T47D (cell line): ENCODE measurements at regions not wholly inside any gene's neighbourhood (a gene's known extent, or its start where the extent isn't known, plus 50 kb on each side); places are given as distances from the start of the nearest gene placed in this dataset.

Experiments
- DNase-seq, 2 experiments: peaks; one replicate each; pipeline versions ENCODE4 v3.0.0 to v3.0.0-alpha.2; 2011 to 2012; ENCODE audit warnings: low read depth in 1 of 2, low spot score in 1 of 2
- JUND ChIP-seq: IDR thresholded peaks from 2 replicates; pipeline ENCODE4 v1.6.1; 2012; ENCODE audit warnings: low read depth
- in situ Hi-C: cut with HindIII; loops from 2 replicates; pipeline ENCODE4 v1.10.0; 2016; ENCODE audit warnings: low sequenced_read_pairs, low pct_unique_long_range_greater_than_20kb

- no peak for DNase-seq
- in situ Hi-C loops, result no loop called here
- no peak for TF ChIP-seq JUND
These were observed 569.5 kb upstream of the MGMT start for GRCh38 chr10:128897401-128898129.

GRCh38 chr10:128898133-128898915 is 568.7 kb upstream of the MGMT start:
- no peak for TF ChIP-seq JUND
- DNase-seq, result no peak
- in situ Hi-C loops, result no loop called here

- no peak for TF ChIP-seq JUND
- no peak for DNase-seq
- in situ Hi-C loops, result no loop called here
These were observed 568.2 kb upstream of the MGMT start for GRCh38 chr10:128898916-128899195.

- no peak for DNase-seq
- in situ Hi-C loops, result no loop called here
- no peak for TF ChIP-seq JUND
These were observed 566.6 kb upstream of the MGMT start for GRCh38 chr10:128900456-128900855.

GRCh38 chr10:128901236-128901635 is 565.8 kb upstream of the MGMT start:
- no peak for TF ChIP-seq JUND
- in situ Hi-C loops, result no loop called here
- no peak for DNase-seq

DNA sequence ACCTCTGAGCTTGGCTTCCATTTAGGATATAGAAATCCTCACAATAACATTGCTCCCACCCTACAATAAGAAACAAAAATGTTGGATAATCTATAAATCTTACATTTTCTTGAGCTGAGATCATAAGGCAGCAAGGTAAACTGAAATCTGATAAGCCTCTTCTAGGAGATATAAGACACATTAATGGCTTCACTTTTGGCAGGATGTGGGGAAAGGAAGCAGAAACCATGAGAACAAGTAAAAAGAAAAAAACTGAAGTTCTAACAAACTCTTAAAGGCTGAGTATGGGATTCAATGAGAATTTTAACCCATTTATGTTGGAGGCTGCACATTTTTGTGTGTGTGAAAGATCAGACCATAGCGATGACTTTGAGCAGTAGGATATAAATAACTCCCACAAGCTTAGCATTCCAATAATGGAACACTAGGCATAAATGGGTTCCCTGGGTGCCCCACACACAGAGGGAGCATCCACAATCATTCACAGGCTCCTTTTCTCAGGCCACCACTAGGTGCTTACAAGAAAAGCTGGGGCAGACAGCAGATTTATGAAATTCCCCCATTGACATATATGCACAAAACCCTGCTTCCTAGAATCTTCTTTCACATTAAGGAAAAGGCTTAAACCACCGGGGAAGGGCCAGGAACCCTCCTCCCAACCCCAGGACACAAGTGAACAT is 564.9 kb upstream of the MGMT start:
- in situ Hi-C loops, result no loop called here

GRCh38 chr10:128907155-128907941 is 559.7 kb upstream of the MGMT start:
- in situ Hi-C loops, result no loop called here
- DNase-seq, result no peak
- TF ChIP-seq JUND, result no peak

More for the DNA sequence above, 564.9 kb upstream of the MGMT start:
- no peak for TF ChIP-seq JUND
- no peak for DNase-seq

DNA sequence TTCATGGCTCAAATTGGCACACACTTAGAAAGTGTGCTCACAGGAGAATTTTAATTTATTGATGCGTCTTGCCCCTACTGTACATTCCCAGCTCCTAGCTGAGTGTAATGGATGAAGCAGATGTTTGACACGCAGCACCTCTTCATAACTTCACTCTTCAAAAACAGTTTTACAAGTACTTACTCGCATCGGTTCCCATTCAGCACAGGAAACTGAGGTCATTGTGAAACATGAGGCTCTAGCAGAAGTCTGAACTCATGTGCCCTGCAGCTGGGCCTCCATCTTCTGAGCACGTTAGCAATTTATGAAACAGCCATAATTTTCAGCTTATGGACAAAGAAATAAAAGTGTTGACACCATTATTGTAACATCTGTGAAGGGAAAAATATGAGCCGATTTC is 558.9 kb upstream of the MGMT start:
- TF ChIP-seq JUND, result no peak
- DNase-seq, result no peak
- in situ Hi-C loops, result no loop called here

DNA sequence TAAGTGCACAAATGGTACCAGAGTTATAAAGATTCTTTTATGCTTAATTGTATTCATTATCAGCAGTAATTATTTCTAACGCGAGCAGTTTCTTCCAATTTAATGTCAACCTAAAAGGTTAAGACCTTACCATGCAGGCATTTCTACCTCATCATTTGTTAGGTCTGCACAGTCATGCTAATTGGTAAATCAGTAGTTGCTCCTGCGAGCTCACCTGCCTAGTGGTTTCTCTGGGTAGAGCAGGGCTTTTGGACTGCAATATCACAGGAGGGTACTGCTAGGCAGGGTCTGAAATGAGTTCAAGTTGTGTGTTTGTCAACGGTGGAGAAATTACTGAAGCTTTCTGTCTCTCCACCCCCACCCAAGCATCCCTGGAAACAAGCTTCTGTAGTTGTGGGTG is 558.5 kb upstream of the MGMT start:
- no peak for DNase-seq
- TF ChIP-seq JUND, result no peak
- in situ Hi-C loops, result no loop called here

DNA sequence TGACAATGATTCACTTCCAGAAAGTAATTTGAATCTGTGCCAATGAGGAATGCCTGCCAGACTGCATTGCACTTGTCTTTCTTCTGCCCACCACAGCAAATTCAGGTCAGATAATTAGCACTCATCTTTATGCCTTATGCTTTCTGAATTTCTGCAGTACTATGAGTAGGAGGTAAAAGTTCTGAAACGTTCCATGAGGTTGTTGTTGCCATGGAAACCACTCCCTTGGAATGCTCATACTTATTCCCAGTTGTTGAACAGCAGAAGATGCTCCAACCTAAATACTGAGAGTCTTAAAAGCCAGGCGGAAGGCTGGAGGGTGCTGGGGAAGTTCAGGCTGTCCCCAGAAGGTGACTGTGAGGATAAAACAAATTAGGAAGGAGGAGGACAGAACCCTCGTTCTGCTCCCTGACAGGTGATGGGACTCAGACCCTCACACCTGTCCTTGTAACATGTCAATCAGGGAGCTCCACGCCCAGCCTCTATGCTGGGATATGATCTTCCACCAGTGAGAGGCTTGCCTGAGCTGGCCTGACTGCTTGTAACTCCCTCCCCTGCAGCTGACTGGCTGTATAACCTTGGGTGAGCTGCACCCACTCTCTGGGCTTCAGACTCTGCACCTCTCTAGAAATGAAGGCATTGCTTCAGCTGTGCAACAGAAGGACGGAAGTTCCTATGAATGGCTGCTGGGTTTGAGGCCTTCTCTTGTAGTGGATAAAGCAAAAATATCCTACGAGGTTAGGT is 554.3 kb upstream of the MGMT start:
- DNase-seq, result no peak
- no peak for TF ChIP-seq JUND
- in situ Hi-C loops, result no loop called here

GRCh38 chr10:128914681-128915080 is 552.4 kb upstream of the MGMT start:
- TF ChIP-seq JUND, result no peak
- DNase-seq, result no peak
- in situ Hi-C loops, result no loop called here

DNA sequence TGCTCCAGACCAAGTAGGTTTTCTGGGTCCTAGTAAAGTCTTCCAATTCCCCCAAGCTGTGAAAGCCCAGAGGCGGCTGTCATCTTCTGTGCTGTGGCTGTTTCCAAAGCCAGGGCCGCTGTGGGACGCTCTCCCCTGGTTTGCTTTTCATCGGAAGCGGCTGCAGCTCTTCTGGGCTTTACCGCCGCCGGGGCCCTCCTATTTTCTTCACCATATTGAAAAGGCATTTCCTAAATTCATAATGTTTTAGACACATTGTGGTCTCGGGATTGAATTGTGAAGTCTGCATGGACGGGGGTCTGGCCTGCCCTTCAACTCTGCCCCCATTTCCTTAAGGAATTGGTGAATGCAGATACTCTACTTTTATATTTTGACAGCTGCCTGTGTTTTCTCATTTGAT is 551.4 kb upstream of the MGMT start:
- in situ Hi-C loops, result no loop called here
- no peak for TF ChIP-seq JUND

More for the DNA sequence above, 551.4 kb upstream of the MGMT start:
- no peak for DNase-seq
